GM21447 (cell line): ENCODE measurements at regions not wholly inside any gene's neighbourhood (a gene's known extent, or its start where the extent isn't known, plus 50 kb on each side); places are given as distances from the start of the nearest gene placed in this dataset.
"Not testable (repeated sequence)": the region's sequence is repeated elsewhere in the genome, so short reads cannot be mapped to it uniquely, and the experiment has no call there.

Experiments
- ATAC-seq: cut with Tn5 transposase; IDR thresholded peaks from one replicate; pipeline ENCODE4 v1.9.1; 2021; ENCODE audit not compliant: unreplicated experiment

DNA sequence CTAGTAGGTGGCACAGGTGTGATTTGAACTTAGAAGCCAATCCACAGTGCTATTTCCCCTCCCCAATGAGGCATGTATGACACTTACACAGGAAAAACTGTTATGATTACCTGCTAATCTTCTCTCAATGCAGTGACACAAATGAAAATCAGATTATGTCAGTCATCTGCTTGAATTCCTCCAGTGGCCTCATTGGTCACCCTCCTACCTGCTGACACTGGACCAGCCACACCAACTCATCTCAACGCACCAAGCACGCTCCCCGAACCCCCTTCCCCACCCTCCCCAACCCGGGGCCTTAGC is 82.2 kb upstream of the SEC11C start:
- no peak for ATAC-seq

GRCh38 chr18:59057969-59058368 is 81.7 kb upstream of the SEC11C start:
- ATAC-seq: no peak

- no peak for ATAC-seq
Measured at GRCh38 chr18:59059140-59059539, 80.5 kb upstream of the SEC11C start.

DNA sequence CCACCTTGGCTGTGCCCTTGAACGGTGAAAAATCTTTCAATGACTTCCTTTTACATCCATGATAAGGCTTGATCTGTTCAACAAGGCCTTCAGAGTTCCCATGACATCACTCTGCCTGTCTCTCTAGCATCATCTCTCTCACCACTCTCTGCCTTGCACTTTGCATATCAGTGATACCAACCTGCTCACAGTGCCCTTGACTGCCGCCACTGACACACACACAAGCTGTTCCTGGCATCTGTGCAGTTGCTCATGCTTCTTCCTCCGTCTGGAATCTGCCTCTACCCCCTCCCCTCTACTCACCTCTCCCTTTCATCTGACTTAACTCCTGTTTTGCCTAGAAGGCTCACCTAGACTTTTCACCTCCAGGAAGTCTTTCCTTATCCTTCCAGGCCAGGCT is 79.1 kb upstream of the SEC11C start:
- ATAC-seq: no peak

GRCh38 chr18:59061914-59062642 is 77.6 kb upstream of the SEC11C start:
- no peak for ATAC-seq

DNA sequence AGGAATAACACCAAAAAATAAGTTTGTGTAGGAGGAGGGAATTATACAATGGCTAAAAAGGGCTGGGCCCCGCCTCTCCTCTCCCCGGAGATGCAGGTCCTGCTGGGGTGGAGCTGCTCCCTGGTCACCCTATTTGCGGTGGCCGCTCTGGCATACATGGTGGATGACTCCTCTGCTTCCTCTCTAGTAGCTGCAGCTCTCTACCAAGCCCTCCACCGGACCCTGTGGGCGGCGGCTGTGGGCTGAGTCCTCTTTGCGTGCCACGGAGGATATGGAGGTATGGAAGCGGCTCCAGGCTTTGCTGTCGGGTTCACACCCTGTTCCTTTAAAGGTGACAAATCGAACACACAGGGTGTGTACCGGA is 77.1 kb upstream of the SEC11C start:
- ATAC-seq: no peak

- ATAC-seq: no peak
Measured at GRCh38 chr18:59063300-59063906, 76.3 kb upstream of the SEC11C start.

DNA sequence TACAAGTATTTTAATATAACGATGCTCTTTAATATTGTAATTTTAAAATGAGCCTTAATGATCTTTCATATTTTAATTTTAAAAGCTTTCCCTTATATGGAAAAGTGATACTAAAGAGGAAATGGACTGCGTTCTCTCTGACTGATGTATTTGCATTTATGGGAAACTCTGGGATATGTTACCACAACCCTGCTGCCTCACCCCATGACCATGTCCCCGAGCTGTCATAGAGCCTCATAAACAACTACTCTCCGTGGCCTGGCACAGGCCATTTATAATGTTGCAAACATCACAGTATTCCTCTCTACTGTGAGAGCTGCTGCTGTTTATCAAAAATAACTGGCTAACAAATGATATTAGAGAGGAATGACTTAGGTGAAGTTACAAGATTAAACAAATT is 75.8 kb upstream of the SEC11C start:
- ATAC-seq: no peak

DNA sequence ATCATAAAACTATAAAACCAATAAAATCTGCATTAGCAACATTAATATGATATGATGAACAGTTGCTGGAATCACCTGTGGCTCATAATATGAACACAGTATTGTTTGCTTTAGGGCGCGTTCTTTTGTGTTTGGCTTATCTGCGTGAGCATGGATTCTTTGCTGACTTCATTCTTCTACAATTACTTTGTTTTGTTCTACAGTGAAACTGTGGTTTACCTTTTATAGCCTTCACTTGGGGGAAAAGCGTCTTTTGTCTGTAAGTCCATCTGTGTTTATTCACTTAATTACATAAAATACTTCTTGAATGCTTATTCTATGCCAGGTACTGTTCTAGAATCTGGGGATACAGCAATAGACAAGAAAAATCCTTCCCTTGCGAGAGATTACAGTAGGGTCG is 74.0 kb upstream of the SEC11C start:
- ATAC-seq: no peak

- ATAC-seq: no peak
Measured at GRCh38 chr18:59067873-59068272, 71.8 kb upstream of the SEC11C start.

DNA sequence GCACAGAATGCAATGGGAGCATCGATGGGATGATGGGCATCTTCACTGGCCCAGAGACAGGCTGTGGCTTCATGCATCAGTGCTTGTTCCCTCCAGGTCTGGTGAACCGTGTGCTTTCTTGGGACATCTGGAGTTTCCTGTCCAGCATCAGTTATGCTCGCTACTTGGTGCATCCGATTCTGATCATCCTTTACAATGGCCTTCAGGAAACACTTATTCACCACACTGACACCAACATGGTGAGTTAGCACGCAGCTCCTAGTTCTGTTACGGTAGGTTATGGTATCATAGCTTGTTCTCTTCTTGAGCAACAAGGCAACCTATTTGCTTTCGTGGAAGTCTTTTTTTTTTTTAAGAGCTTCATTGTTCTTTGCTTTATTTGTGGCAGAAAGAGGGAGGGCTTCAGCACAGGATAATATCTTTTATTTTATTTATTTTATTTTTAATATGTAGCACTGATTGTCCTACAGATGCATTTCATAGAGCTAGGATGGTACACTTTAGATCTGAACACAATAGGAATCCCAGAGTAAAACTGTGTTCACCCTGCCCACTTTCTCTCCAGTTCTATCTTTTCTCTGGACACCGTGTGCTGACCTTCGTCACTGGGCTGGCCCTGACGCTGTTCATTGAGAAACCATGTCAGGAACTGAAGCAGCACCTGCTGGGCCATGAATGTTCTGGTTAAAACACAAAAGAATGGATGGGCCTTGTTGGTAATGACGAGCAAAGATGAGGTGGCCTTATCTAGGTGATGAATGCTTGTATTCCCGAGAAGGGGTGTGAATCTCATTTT is 71.2 kb upstream of the SEC11C start:
- no peak for ATAC-seq

DNA sequence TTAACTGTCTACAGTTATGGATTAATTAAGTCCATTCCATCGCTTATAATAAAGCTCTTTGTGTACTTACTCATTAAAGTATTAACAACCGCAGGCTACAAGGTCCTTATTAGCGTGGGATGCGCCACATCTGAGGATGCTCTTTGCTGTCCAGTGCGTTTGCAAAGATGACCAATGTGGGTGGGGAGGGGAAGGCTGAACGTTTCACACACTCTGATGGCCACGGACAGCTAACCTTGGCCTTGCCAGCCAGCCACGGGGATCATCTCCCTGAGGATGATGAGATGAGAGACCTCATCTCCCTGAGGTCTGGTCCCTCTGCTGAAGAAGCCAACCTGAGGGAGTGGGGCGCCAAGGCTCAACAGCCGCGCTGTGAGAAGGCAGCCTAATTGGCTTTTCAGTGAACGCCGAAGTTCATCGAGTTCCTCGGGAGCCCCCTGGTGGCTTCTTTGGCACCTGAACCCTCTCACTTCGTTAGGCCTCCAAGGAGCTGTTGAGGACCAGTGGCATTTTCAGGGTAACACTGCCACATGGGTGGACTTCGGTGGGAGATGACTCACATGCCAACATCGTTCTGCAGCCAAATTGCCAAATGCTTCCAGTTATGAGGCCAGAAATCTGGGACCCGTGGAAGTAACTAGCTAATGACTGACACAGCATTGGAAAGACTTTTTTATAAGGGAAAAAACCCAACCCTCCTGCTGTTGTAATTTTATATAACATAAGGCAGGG is 69.3 kb upstream of the SEC11C start:
- peak; percentile 64 for ATAC-seq

DNA sequence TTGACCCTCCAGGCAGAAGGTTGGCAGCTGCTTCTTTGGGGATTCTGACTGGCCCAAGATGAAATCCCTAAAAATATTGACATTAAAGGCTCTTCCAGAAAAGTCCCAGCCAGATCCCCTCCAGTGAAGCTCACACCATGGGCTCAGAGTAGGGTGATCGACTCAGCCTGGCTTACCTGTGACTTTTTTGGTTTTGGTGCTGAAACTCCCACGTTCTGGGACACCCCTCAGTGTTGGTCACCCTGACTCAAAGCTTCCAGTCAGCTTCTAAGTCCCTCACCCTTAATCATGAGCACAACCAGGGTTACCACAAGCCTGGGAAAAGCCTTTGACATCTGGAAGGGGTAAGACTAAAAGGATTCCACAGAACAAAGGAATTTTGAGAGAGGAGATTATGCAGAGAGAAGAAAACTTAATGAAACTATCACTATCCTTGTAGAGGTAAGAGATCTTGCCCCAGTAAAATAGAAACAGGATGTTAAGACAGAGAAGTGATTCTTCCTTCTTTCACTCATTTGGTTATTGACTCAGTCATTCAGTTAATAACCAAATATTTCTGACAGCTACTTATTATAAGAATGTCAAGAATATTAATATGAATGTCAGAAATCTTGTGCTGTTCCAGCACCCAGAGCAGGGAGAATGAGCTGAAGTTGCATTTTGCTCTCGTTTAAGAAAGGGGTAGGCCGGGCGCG is 66.8 kb upstream of the SEC11C start:
- ATAC-seq: peak; percentile 55

GRCh38 chr18:59075923-59076322 is 63.8 kb upstream of the SEC11C start:
- no peak for ATAC-seq

- no peak for ATAC-seq
Measured at GRCh38 chr18:59079264-59079663, 60.4 kb upstream of the SEC11C start.

GRCh38 chr18:59079687-59080501 is 59.8 kb upstream of the SEC11C start:
- ATAC-seq: not testable (repeated sequence)

GRCh38 chr18:59083136-59083818 is 56.4 kb upstream of the SEC11C start:
- no peak for ATAC-seq

DNA sequence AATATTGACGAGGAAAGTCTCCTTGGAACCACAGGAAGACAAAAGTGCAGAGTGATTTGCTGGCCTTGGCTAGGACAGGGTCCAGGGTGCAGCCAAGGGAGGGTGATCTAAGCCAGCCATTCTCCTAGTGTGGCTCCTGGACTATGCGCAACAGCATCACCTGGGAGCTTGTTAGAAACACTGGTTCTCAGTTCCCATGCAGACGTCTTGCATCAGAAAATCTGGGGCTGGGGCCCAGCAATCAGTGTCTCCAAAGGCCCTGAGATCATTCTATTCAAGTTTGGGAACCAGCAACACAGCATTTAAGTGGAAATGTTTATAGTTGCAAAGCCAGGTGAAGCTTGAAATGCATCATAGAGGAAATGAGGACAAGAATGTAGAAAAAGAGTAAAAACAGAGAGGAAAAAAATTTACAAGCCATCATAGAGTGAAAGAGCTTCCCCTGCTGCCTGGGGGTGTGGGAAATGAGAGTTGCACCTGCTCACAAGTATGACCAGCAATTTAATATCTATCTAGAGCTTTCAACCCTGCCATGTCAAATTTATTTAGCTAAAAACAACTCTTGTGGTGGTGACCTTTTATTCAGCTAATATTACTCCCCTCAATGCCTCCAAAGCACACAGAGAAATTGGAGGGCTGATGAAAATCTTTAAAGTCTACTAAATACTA is 54.4 kb upstream of the SEC11C start:
- no peak for ATAC-seq

GRCh38 chr18:59085797-59086196 is 53.9 kb upstream of the SEC11C start:
- no peak for ATAC-seq
